H9 (cell line): ENCODE measurements at regions not wholly inside any gene's neighbourhood (a gene's known extent, or its start where the extent isn't known, plus 50 kb on each side); places are given as distances from the start of the nearest gene placed in this dataset.

Experiments
- DNase-seq: peaks from one replicate; pipeline ENCODE4 v3.0.0-alpha.2; 2017
- H2AFZ ChIP-seq: one replicate; pipeline ENCODE4 v1.6.1; 2013; ENCODE audit warnings: mild to moderate bottlenecking, low read length, control low read depth, moderate library complexity
- H2AK5ac ChIP-seq: 2 replicates; pipeline ENCODE4 v1.6.1; 2013; ENCODE audit warnings: low read length, control low read depth, mixed read lengths; ENCODE audit not compliant: insufficient read length
- H2BK120ac ChIP-seq: one replicate; pipeline ENCODE4 v1.6.1; 2013; ENCODE audit warnings: low read depth, mild to moderate bottlenecking, low read length, control low read depth, inconsistent platforms; ENCODE audit not compliant: poor library complexity, severe bottlenecking
- H2BK12ac ChIP-seq: 2 replicates; pipeline ENCODE4 v1.6.1; 2013; ENCODE audit warnings: low read length, control low read depth, mixed read lengths, low read depth; ENCODE audit not compliant: insufficient read length
- H2BK15ac ChIP-seq: 2 replicates; pipeline ENCODE4 v1.6.1; 2013; ENCODE audit warnings: low read depth, low read length, control low read depth
- H2BK20ac ChIP-seq: one replicate; pipeline ENCODE4 v1.6.1; 2013; ENCODE audit warnings: low read depth, mild to moderate bottlenecking, low read length, control low read depth, inconsistent platforms; ENCODE audit not compliant: poor library complexity, severe bottlenecking
- H2BK5ac ChIP-seq: 2 replicates; pipeline ENCODE4 v1.6.1; 2013; ENCODE audit warnings: low read length, control low read depth, mixed read lengths; ENCODE audit not compliant: insufficient read length
- H3K14ac ChIP-seq: 2 replicates; pipeline ENCODE4 v1.6.1; 2013; ENCODE audit warnings: low read length, control low read depth; ENCODE audit not compliant: insufficient read depth
- H3K18ac ChIP-seq: 2 replicates; pipeline ENCODE4 v1.6.1; 2013; ENCODE audit warnings: low read depth, mild to moderate bottlenecking, mixed read lengths, low read length, control low read depth; ENCODE audit not compliant: insufficient read length
- H3K23ac ChIP-seq: 2 replicates; pipeline ENCODE4 v1.6.1; 2013; ENCODE audit warnings: low read length, control low read depth, mixed read lengths, low read depth; ENCODE audit not compliant: insufficient read length
- H3K23me2 ChIP-seq: 2 replicates; pipeline ENCODE4 v1.6.1; 2013; ENCODE audit warnings: low read depth, mild to moderate bottlenecking, mixed read lengths, low read length, control low read depth; ENCODE audit not compliant: insufficient read length, poor library complexity, severe bottlenecking
- H3K27ac ChIP-seq: 2 replicates; pipeline ENCODE4 v1.5.1; 2013; ENCODE audit warnings: low read length, control low read depth, mixed read lengths, low read depth; ENCODE audit not compliant: insufficient read length
- H3K27me3 ChIP-seq: 2 replicates; pipeline ENCODE4 v1.6.1; 2013; ENCODE audit warnings: low read length, control low read depth, inconsistent platforms; ENCODE audit not compliant: insufficient read depth
- H3K4ac ChIP-seq: 2 replicates; pipeline ENCODE4 v1.6.1; 2013; ENCODE audit warnings: low read depth, mild to moderate bottlenecking, control low read depth, inconsistent platforms, low read length, moderate library complexity
- H3K4me1 ChIP-seq: 2 replicates; pipeline ENCODE4 v1.6.1; 2013; ENCODE audit warnings: low read length, control low read depth, inconsistent platforms; ENCODE audit not compliant: insufficient read depth
- H3K4me2 ChIP-seq: 2 replicates; pipeline ENCODE4 v1.6.1; 2013; ENCODE audit warnings: low read length, control low read depth, mixed read lengths; ENCODE audit not compliant: insufficient read length, insufficient read depth
- H3K56ac ChIP-seq: 2 replicates; pipeline ENCODE4 v1.6.1; 2013; ENCODE audit warnings: low read depth, mild to moderate bottlenecking, mixed read lengths, low read length, control low read depth; ENCODE audit not compliant: insufficient read length
- H3K79me1 ChIP-seq: 2 replicates; pipeline ENCODE4 v1.6.1; 2013; ENCODE audit warnings: low read depth, mild to moderate bottlenecking, moderate library complexity, low read length, control low read depth, inconsistent platforms; ENCODE audit not compliant: insufficient read depth, poor library complexity, severe bottlenecking
- H3K79me2 ChIP-seq: 2 replicates; pipeline ENCODE4 v1.6.1; 2013; ENCODE audit warnings: low read length, control low read depth, inconsistent platforms; ENCODE audit not compliant: insufficient read depth
- H3K9ac ChIP-seq: 2 replicates; pipeline ENCODE4 v1.6.1; 2013; ENCODE audit warnings: low read length, control low read depth, mixed read lengths; ENCODE audit not compliant: insufficient read length; ENCODE audit errors: extremely low read depth
- H3K9me3 ChIP-seq: one replicate; pipeline ENCODE4 v1.6.1; 2013; ENCODE audit warnings: low read depth, low read length, inconsistent platforms; ENCODE audit not compliant: control insufficient read depth
- H3T11ph ChIP-seq: one replicate; pipeline ENCODE4 v1.6.1; 2013; ENCODE audit warnings: mild to moderate bottlenecking, low read length, control low read depth, inconsistent platforms
- H4K20me1 ChIP-seq: one replicate; pipeline ENCODE4 v1.6.1; 2013; ENCODE audit not compliant: control insufficient read depth, insufficient read length, insufficient read depth
- H4K5ac ChIP-seq: 2 replicates; pipeline ENCODE4 v1.6.1; 2013; ENCODE audit warnings: low read depth, mild to moderate bottlenecking, mixed read lengths, low read length, control low read depth; ENCODE audit not compliant: insufficient read length
- H4K8ac ChIP-seq: replicated peaks from 2 replicates; pipeline ENCODE4 v1.6.1; 2013; ENCODE audit warnings: low read length, control low read depth, mixed read lengths, low read depth; ENCODE audit not compliant: insufficient read length
- H4K91ac ChIP-seq: 2 replicates; pipeline ENCODE4 v1.6.1; 2013; ENCODE audit warnings: low read depth, mild to moderate bottlenecking, moderate library complexity, mixed read lengths, low read length, control low read depth; ENCODE audit not compliant: insufficient read length
- H3K27ac Mint-ChIP-seq, 3 experiments: 2 replicates in 2 of 3; 3 replicates in 1 of 3; pipeline ENCODE4 v1.8.0; 2020 to 2021; ENCODE audit warnings: mixed read lengths in 3 of 3, mild to moderate bottlenecking in 1 of 3, moderate library complexity in 1 of 3
- H3K27me3 Mint-ChIP-seq: 2 replicates; pipeline ENCODE4 v1.8.0; 2021; ENCODE audit warnings: low read depth, mild to moderate bottlenecking, moderate library complexity, mixed read lengths
- H3K36me3 Mint-ChIP-seq, 3 experiments: 2 replicates in 2 of 3; 3 replicates in 1 of 3; pipeline ENCODE4 v1.8.0; 2020 to 2021; ENCODE audit warnings: low read depth in 3 of 3, mixed read lengths in 3 of 3; ENCODE audit not compliant: insufficient read depth in 1 of 3
- H3K4me1 Mint-ChIP-seq, 2 experiments: 2 replicates each; pipeline ENCODE4 v1.8.0; 2020; ENCODE audit warnings: mixed read lengths in 2 of 2
- H3K4me3 Mint-ChIP-seq, 2 experiments: 2 replicates in 1 of 2; 3 replicates in 1 of 2; pipeline ENCODE4 v1.8.0; 2020 to 2021; ENCODE audit warnings: mild to moderate bottlenecking in 2 of 2, mixed read lengths in 2 of 2, moderate library complexity in 1 of 2
- H3K9me3 Mint-ChIP-seq, 2 experiments: 2 replicates in 1 of 2; 3 replicates in 1 of 2; pipeline ENCODE4 v1.8.0; 2020; ENCODE audit warnings: mild to moderate bottlenecking in 2 of 2, mixed read lengths in 2 of 2, moderate library complexity in 1 of 2
- WGBS: extraction: QIAGEN DNeasy Blood & Tissue Kit; methylation state at CpG from one replicate; pipeline ENCODE4 v1.1.7; 2013; ENCODE audit warnings: missing lambda C conversion rate, low lambda C conversion rate, mixed read lengths; ENCODE audit not compliant: insufficient read length; ENCODE audit errors: extremely low coverage; 5-methylcytosine and 5-hydroxymethylcytosine counted together
- TF ChIP-seq, protein P1 (sequence below): fragments of 200-600 bp; sonication (generic); conservative IDR thresholded peaks from 3 replicates; pipeline ENCODE4 v1.8.0; 2021; ENCODE audit warnings: antibody characterized with exemption, mild to moderate bottlenecking

DNA sequence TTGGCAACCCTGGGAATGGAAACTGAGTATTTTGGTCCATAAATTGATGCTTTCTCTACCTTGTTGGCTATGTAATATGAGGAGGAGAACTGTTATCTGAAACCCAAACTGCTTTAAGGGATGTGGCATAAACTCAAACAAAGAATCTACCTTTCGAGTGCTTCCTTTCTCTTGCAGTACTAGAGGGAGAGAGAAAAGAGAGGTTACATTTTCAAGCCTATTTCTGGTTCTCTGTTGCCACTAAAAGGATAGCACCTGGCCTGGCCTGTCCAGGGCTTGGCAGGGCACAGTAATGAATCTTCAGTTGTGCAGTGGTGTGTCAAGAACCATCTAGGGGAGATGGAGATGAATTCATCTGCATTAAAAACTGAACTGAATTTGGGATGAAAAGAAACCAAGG, 308.6 kb downstream of the PTTG2 start:
- Histone ChIP-seq H3K79me1 (no peaks in the 10 kb centered on the region), H2BK5ac (no peak overlapping the region), H2BK15ac (no peak overlapping the region), H3K4me2 (no peak overlapping the region), H3K9ac (no peak overlapping the region), H3K23me2 (no peaks in the 10 kb centered on the region), H3K9me3 (no peaks in the 10 kb centered on the region), H3K56ac (no peak overlapping the region), H3K27me3 (no peaks in the 10 kb centered on the region), H3K79me2 (no peaks in the 10 kb centered on the region), H3K14ac (no peak overlapping the region), H4K20me1 (no peaks in the 10 kb centered on the region), H2AK5ac (no peak overlapping the region), H4K91ac (no peak overlapping the region), H3K27ac (no peak overlapping the region), H3K4ac (no peak overlapping the region), H4K8ac (no peak overlapping the region), H3K18ac (no peak overlapping the region), H3K4me1 (no peaks in the 10 kb centered on the region), H2AFZ (no peak overlapping the region), H3K23ac (no peak overlapping the region), H2BK20ac (no peak overlapping the region), H4K5ac (no peak overlapping the region), H2BK120ac (no peak overlapping the region), H2BK12ac (no peak overlapping the region), H3T11ph (no peak overlapping the region)
- Mint-ChIP-seq H3K4me1 (no peaks in the 10 kb centered on the region), H3K27me3 (peaks cover 1% of the 10 kb centered on the region; the same call in 1 of the 2 replicates), H3K9me3 (no peaks in the 10 kb centered on the region), H3K4me3 (no peak overlapping the region), H3K27ac (no peak overlapping the region), H3K36me3 (peaks cover 0 to 2% (median 0%) of the 10 kb centered on the region in 3 experiments; a peak in 1 of 7 replicates)
- DNase-seq = no peak
- WGBS = no CpG with 5 or more reads among the region's 1 CpG
- TF ChIP-seq, protein P1, sequence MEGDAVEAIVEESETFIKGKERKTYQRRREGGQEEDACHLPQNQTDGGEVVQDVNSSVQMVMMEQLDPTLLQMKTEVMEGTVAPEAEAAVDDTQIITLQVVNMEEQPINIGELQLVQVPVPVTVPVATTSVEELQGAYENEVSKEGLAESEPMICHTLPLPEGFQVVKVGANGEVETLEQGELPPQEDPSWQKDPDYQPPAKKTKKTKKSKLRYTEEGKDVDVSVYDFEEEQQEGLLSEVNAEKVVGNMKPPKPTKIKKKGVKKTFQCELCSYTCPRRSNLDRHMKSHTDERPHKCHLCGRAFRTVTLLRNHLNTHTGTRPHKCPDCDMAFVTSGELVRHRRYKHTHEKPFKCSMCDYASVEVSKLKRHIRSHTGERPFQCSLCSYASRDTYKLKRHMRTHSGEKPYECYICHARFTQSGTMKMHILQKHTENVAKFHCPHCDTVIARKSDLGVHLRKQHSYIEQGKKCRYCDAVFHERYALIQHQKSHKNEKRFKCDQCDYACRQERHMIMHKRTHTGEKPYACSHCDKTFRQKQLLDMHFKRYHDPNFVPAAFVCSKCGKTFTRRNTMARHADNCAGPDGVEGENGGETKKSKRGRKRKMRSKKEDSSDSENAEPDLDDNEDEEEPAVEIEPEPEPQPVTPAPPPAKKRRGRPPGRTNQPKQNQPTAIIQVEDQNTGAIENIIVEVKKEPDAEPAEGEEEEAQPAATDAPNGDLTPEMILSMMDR = no peak
